GM19351 (cell line): ENCODE measurements at regions not wholly inside any gene's neighbourhood (a gene's known extent, or its start where the extent isn't known, plus 50 kb on each side); places are given as distances from the start of the nearest gene placed in this dataset.
"Not testable (repeated sequence)": the region's sequence is repeated elsewhere in the genome, so short reads cannot be mapped to it uniquely, and the experiment has no call there.

Experiments used
- ATAC-seq: cut with Tn5 transposase; IDR thresholded peaks from one replicate; pipeline ENCODE4 v1.9.1; 2021; ENCODE audit warnings: mild to moderate bottlenecking, moderate library complexity; ENCODE audit not compliant: unreplicated experiment

GRCh38 chr10:32217216-32217615 is 129.7 kb downstream of the EPC1 start:
- ATAC-seq, result no peak

GRCh38 chr10:32213838-32214237 is 133.1 kb downstream of the EPC1 start:
- ATAC-seq, result not testable (repeated sequence)

- no peak for ATAC-seq
These were observed 136.0 kb downstream of the EPC1 start for GRCh38 chr10:32211046-32211363.

GRCh38 chr10:32210306-32211045 is 136.5 kb downstream of the EPC1 start:
- ATAC-seq, result no peak

GRCh38 chr10:32208005-32208404 is 139.0 kb downstream of the EPC1 start:
- ATAC-seq, result not testable (repeated sequence)

- peak; percentile 76 for ATAC-seq
These were observed 139.4 kb downstream of the EPC1 start for GRCh38 chr10:32207544-32207943.

GRCh38 chr10:32205670-32206069 is 141.3 kb downstream of the EPC1 start:
- ATAC-seq, result no peak

GRCh38 chr10:32204606-32205005 is 142.4 kb downstream of the EPC1 start:
- no peak for ATAC-seq

- ATAC-seq, result no peak
These were observed 143.6 kb upstream of the KIF5B start for GRCh38 chr10:32199714-32200394.

- no peak for ATAC-seq
These were observed 141.2 kb upstream of the KIF5B start for GRCh38 chr10:32197423-32197822.

- peak; percentile 83 for ATAC-seq
These were observed 134.8 kb upstream of the KIF5B start for GRCh38 chr10:32190890-32191491.

GRCh38 chr10:32189400-32190084 is 133.3 kb upstream of the KIF5B start:
- no peak for ATAC-seq

GRCh38 chr10:32188601-32189000 is 132.4 kb upstream of the KIF5B start:
- ATAC-seq, result not testable (repeated sequence)

GRCh38 chr10:32187686-32188085 is 131.5 kb upstream of the KIF5B start:
- ATAC-seq, result no peak

GRCh38 chr10:32183652-32184051 is 127.4 kb upstream of the KIF5B start:
- not testable (repeated sequence) for ATAC-seq

GRCh38 chr10:32182476-32182875 is 126.3 kb upstream of the KIF5B start:
- ATAC-seq, result no peak

- ATAC-seq, result no peak
These were observed 124.4 kb upstream of the KIF5B start for GRCh38 chr10:32180390-32181280.

- ATAC-seq, result no peak
These were observed 123.6 kb upstream of the KIF5B start for GRCh38 chr10:32179836-32180235.

- not testable (repeated sequence) for ATAC-seq
These were observed 121.4 kb upstream of the KIF5B start for GRCh38 chr10:32177594-32177993.

GRCh38 chr10:32175629-32176028 is 119.4 kb upstream of the KIF5B start:
- ATAC-seq, result no peak
